ENCODE measurements at regions not wholly inside any gene's neighbourhood (a gene's known extent, or its start where the extent isn't known, plus 50 kb on each side); places are given as distances from the start of the nearest gene placed in this dataset.

DNA sequence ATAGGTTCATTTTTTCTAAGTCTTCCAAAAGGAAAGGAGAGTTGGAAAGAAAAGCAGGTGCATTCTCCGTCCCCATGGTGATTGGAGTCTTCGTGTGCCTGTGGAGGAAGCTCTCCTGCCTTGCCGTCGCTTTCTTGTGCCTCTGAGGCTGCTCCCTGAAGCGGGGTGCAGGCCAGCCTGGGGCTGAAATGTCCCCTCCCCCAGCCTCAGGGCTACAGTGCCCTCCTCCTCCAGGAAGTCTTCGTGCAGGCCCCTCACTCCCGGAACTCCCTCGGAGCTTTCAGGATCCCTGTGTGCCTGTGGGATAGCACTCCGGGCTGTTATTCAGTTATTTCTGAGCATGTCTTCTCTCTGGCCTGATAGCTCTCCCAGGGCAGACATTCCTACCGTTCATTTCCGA is 569.2 kb downstream of the VRK1 start:
- TF ChIP-seq CTCF (IDR thresholded peaks at IDR 0.05) (no peak), ZFX (IDR thresholded peaks at IDR 0.05; ENCODE audit: borderline replicate concordance) (no peak)
